ENCODE measurements at regions not wholly inside any gene's neighbourhood (a gene's known extent, or its start where the extent isn't known, plus 50 kb on each side); places are given as distances from the start of the nearest gene placed in this dataset.

DNA sequence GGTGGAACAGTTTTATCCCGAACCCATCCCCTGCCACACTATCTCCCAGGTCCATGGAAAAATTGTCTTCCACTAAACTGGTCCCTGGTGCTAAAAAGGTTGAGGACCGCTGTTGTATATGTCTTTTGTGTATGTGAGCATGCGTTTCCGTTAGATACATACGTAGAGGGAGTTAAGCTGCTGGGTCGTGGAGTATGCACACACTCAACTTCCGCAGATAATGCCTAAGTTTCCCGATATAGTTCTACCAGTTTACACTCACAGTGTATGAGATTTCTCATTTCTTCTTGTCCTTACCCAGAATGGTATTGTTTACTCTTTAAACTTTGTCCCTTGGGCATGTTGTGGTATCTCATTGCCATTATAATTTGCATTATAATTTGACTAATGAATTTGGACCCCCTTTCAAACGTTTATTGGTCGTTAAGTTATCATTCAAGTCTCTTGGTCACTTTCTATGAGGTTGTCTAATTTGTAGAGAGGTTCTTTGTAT lies 50.5 kb upstream of the SCAF8 start:
- no peak for TF ChIP-seq POLR2A (IDR thresholded peaks at IDR 0.05)
- TF ChIP-seq, protein P1, sequence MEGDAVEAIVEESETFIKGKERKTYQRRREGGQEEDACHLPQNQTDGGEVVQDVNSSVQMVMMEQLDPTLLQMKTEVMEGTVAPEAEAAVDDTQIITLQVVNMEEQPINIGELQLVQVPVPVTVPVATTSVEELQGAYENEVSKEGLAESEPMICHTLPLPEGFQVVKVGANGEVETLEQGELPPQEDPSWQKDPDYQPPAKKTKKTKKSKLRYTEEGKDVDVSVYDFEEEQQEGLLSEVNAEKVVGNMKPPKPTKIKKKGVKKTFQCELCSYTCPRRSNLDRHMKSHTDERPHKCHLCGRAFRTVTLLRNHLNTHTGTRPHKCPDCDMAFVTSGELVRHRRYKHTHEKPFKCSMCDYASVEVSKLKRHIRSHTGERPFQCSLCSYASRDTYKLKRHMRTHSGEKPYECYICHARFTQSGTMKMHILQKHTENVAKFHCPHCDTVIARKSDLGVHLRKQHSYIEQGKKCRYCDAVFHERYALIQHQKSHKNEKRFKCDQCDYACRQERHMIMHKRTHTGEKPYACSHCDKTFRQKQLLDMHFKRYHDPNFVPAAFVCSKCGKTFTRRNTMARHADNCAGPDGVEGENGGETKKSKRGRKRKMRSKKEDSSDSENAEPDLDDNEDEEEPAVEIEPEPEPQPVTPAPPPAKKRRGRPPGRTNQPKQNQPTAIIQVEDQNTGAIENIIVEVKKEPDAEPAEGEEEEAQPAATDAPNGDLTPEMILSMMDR (IDR thresholded peaks at IDR 0.05), result no peak
